Activated naive CD8-positive, alpha-beta T cell (primary cell): ENCODE measurements at regions not wholly inside any gene's neighbourhood (a gene's known extent, or its start where the extent isn't known, plus 50 kb on each side); places are given as distances from the start of the nearest gene placed in this dataset.
"Not testable (repeated sequence)": the region's sequence is repeated elsewhere in the genome, so short reads cannot be mapped to it uniquely, and the experiment has no call there.

ENCODE experiments used
- H3K27ac Mint-ChIP-seq: one replicate; pipeline ENCODE4 v1.8.0; 2021; ENCODE audit warnings: mixed read lengths
- H3K27me3 Mint-ChIP-seq: one replicate; pipeline ENCODE4 v1.8.0; 2021; ENCODE audit warnings: mixed read lengths
- H3K36me3 Mint-ChIP-seq: one replicate; pipeline ENCODE4 v1.8.0; 2021; ENCODE audit warnings: mixed read lengths
- H3K4me1 Mint-ChIP-seq: one replicate; pipeline ENCODE4 v1.8.0; 2021; ENCODE audit warnings: low read depth, mixed read lengths
- H3K4me3 Mint-ChIP-seq: one replicate; pipeline ENCODE4 v1.8.0; 2021; ENCODE audit warnings: mild to moderate bottlenecking, mixed read lengths
- H3K9me3 Mint-ChIP-seq: one replicate; pipeline ENCODE4 v1.8.0; 2021; ENCODE audit warnings: low read depth, mixed read lengths

DNA sequence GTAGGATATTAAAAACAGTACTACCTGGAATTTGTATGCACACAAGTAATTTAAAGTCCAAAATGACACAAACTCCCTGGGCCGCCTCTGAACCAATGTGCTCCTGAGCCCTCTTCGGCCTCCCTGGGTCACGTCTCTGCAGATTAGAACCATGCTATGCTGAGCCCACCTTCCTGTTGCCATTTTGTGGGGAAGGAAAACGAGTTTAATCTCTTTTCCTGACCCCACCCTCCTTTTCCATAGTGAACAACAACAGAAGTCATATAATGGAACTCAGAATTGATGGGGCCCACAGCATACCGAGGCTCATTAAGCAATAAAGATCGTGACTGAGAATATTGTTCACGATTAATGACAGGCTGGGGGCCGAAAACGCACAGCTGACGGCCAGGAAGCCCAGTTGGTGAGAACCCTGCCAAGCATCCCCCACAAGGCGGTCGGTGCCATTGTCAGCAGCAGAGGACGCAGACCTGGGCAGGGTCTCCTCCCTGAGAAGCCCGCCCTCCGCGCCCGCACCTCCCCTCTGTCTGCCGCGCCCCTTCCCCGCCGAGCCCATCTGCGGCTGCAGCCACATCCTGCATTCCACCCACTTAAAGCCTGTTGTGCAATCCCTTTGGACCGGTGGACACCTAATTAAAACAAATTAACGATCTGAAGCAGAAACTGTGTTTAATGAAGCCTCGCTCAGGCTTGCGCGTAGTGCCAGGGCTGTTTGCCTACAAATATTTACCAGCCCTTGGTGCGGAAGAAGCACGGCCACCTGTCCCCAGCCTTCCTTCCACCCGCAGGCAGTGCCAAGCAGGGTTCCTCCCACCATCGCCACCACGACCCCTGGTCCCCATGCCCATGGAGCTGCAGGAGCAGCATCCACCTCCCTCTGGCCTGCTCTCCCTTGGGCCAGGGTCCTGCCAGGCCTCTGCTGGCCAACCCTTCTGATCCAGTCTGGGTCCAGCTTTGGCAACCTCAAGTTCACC lies 68.1 kb downstream of the DLL1 start:
- Mint-ChIP-seq H3K4me1 (peaks cover 19% of the 10 kb centered on the region), H3K27ac (no peak overlapping the region), H3K36me3 (no peaks in the 10 kb centered on the region), H3K9me3 (no peaks in the 10 kb centered on the region), H3K27me3 (no peaks in the 10 kb centered on the region), H3K4me3 (peak overlapping the region; percentile 23)

DNA sequence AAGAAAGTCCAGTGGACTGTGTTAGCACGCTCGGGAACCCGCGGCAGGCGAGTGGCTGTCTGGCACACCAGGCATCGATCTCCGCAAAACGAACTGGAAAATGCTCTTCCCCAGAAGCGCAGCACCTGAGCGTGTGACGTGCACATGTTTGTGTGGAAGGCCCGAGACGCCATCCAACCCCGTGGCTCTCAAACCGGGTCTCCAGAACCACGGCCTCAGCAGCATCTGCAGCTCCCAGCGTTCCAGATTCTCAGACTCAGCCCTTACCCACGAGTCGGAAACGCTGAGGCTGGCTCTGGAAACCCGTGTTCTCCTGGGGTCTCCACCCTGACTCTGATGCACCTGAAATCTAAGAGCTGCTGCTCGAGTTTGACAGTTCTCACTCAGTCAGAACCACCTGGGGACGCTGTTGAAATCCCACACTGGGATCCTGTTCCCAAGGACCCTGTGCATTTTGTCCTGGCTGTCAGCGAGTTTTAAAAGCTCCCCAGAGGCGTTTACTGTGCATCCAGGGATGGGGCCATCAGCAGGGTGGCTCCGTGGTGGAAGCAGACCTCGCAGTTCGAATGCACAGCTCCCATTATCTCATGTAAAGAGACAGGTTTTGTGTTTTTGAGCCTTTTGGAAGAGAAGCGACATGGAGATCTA lies 69.0 kb downstream of the DLL1 start:
- Mint-ChIP-seq H3K4me3 (no peak overlapping the region), H3K9me3 (no peaks in the 10 kb centered on the region), H3K27ac (no peak overlapping the region), H3K4me1 (peaks cover 19% of the 10 kb centered on the region), H3K27me3 (no peaks in the 10 kb centered on the region), H3K36me3 (no peaks in the 10 kb centered on the region)

DNA sequence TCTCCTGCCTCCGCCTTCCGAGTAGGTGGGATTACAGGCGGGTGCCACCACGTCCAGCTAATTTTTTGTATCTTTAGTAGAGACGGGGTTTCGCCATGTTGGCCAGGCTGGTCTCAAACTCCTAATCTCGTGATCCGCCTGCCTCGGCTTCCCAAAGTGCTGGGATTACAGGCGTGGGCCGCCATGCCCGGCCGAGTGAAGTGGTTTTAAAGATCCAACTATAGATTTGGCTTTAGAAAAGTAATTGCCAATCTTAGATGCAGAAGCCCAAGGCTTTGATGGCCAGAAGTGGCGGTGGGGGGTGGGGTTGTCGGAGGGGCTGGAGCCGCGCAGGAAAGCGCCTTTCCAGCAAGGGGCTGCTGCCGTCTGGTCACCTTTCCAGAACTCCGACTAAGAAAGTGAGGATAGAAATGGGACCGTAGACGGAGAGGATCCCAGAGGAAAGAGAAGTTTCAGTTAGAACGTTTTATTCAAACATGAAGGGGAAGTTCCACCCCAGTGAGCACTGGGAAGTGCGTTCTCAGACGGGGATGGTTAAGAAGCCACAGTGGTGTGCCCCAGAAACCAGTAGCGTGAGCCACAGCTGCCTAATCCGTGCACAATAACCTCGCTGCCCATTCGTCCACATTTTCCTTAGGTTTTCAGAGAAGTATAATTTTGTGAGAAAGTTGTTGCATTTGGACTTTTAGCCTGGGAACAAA lies 69.7 kb downstream of the DLL1 start:
- Mint-ChIP-seq H3K9me3 (no peaks in the 10 kb centered on the region), H3K36me3 (no peaks in the 10 kb centered on the region), H3K27me3 (no peaks in the 10 kb centered on the region), H3K4me1 (peaks cover 19% of the 10 kb centered on the region), H3K27ac (no peak overlapping the region), H3K4me3 (no peak overlapping the region)

DNA sequence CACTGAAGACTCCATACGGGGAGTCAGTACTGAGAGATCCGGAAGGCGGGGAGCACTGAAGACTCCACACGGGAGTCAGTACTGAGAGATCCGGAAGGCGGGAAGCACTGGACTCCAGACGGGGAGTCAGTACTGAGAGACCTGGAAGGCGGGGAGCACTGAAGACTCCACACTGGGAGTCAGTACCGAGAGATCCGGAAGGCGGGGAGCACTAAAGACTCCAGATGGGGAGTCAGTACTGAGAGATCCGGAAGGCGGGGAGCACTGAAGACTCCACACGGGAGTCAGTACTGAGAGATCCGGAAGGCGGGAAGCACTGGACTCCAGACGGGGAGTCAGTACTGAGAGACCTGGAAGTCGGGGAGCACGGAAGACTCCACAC lies 77.2 kb downstream of the DLL1 start:
- H3K9me3 Mint-ChIP-seq, H3K4me3 Mint-ChIP-seq, H3K36me3 Mint-ChIP-seq, H3K27me3 Mint-ChIP-seq, H3K27ac Mint-ChIP-seq, H3K4me1 Mint-ChIP-seq: not testable (repeated sequence)

DNA sequence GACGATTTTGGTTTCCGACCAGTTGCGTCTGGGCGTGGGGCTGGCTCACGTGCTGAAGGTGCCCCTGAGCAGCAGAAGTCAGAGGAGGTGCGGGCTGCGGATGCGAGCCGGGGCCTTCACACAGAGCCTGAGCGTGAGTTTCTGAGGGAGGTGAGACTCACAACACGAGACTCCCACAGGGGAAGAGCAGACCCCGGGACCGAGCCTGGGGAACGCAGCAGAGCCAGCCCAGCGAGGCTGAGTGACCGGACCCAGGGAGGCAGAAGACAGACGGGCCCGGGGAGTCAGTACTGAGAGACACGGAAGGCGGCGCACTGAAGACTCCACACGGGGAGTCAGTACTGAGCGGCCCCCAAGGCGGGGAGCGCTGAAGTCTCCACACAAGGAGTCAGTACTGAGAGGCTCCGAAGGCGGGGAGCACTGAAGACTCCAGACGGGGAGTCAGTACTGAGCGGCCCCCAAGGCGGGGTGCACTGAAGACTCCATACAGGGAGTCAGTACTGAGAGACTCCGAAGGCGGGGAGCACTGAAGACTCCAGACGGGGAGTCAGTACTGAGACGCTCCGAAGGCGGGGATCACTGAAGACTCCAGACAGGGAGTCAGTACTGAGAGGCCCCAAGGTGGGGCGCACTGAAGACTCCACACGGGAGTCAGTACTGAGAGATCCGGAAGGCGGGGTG lies 77.8 kb downstream of the DLL1 start:
- Mint-ChIP-seq H3K4me3 (no peak overlapping the region), H3K4me1 (peaks cover 2% of the 10 kb centered on the region), H3K9me3 (no peaks in the 10 kb centered on the region), H3K27ac (no peak overlapping the region), H3K27me3 (peaks cover 2% of the 10 kb centered on the region), H3K36me3 (no peaks in the 10 kb centered on the region)

DNA sequence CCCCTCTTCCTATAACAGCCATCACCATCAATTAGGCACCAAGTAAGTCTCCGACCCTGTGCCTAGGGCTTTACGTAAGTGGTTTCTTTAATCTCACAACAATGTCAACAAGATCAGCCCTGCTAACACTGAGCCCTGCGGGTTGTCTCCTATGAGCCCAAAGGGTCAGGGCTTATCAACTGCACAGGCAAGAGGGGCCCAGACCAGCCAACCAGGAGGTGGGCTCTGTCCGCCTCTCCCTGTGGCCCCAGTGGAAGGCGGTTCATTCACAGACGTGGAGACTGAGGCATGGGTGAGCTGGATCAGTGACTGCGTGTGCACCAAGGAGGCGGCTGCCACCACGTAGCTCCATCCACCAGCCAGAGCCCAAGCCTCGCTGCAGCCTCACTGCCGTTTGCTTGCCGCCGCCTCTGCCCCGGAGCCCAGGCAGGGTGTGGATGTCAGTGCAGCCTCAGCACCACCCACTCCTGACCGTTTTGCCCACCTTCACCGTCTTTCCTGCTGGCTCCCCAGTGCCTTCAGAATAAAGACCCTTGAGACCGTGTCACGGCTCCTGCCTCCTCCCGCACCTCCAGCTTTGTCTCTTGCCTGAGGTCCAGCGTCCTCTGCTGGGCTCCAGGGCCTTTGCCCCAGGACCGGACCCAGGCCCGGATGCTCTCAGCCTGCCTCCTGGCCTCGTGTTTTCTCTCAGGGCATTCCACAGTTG lies 78.7 kb downstream of the DLL1 start:
- Mint-ChIP-seq H3K4me3 (no peak overlapping the region), H3K27ac (no peak overlapping the region), H3K9me3 (no peaks in the 10 kb centered on the region), H3K27me3 (peaks cover 2% of the 10 kb centered on the region), H3K36me3 (no peaks in the 10 kb centered on the region), H3K4me1 (peaks cover 2% of the 10 kb centered on the region)

DNA sequence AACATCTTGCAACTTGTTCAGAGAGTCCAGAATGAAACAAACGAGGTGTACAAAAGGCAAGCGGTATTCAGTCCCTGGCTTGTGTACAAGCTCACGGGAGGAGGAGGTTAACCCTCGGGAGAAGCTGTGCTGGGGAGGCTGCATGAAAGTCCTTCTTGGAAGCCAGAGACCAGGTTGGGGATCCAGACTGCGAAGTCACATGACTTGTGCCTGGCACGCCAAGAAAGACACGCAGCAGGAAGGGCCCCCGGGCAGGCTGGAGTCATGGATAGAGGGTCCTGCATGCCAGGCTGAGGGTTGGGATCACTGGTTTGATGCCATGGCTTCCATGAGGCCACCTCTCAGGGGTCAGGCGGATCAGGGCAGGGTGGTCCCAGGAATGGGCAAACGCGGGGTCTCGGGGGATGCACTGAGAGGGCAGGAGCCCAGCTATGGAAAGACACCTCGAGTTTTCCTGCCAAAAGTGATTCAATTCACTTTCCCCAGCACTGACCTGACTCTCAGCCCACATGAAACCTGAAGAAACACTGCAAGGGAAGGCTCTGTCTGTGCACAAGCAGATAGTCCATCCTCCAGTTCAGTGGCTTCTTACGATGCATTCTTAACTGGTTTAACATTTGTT lies 79.4 kb downstream of the DLL1 start:
- Mint-ChIP-seq H3K36me3 (no peaks in the 10 kb centered on the region), H3K4me1 (peaks cover 2% of the 10 kb centered on the region), H3K27me3 (peaks cover 2% of the 10 kb centered on the region), H3K4me3 (no peak overlapping the region), H3K9me3 (no peaks in the 10 kb centered on the region), H3K27ac (no peak overlapping the region)

DNA sequence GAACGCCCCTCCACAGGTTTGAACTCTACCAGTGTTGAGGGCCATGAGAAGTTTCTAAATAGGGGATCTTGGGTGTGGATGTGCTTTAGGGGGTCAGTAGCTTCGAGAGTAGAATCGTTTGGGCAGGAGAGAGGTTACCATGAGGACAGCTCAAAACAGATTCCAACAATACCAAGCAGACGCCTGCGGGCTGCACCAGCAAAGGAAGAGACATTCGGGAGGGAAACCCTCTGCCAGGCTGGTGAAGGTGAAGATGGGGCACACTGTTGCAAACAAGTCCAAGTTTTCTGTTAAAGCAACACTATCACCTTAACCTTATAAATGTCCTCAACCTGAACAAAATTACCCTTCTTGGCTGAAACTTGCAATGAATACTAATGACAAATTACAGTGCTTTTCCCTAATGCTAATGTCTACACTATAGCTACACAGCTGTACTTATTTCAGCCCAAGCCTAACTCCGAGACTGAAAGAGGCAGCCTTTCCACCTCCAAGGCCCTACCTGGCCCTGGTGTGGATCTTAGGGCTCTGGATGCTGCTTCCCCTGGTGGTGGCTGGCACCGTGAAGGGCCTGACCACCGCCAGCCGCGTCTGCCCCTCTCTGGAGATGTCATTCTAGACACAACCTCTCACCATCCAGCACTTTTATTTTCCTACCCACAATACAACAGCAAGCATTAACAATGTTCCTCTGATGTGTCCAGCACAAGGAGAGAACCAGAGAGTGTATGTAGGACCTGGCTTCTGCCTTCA lies 80.1 kb downstream of the DLL1 start:
- Mint-ChIP-seq H3K9me3 (no peaks in the 10 kb centered on the region), H3K4me3 (no peak overlapping the region), H3K36me3 (no peaks in the 10 kb centered on the region), H3K27me3 (peaks cover 2% of the 10 kb centered on the region), H3K27ac (no peak overlapping the region), H3K4me1 (peaks cover 2% of the 10 kb centered on the region)

DNA sequence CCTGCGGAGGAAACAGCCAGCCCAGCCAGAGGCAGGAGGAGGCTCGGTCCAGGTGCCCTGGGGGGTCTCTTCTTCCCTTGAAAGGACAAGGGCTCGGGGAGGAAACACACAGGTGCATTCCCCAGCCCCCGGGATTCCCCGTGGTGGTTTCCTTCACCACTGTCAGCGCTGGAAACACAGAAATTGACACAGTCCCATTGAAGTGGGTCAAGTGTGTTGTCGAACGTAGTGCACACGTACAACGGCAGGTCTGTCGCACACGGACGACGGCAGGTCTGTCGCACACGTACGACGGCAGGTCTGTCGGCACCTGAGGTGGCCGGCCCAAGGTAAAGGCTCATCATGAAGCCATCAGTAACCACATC lies 80.9 kb downstream of the DLL1 start:
- H3K27ac Mint-ChIP-seq, result no peak overlapping the region
- H3K27me3 Mint-ChIP-seq, result peaks cover 2% of the 10 kb centered on the region
- H3K36me3 Mint-ChIP-seq, result no peaks in the 10 kb centered on the region
- no peaks in the 10 kb centered on the region for H3K9me3 Mint-ChIP-seq
- peaks cover 2% of the 10 kb centered on the region for H3K4me1 Mint-ChIP-seq
- no peak overlapping the region for H3K4me3 Mint-ChIP-seq

DNA sequence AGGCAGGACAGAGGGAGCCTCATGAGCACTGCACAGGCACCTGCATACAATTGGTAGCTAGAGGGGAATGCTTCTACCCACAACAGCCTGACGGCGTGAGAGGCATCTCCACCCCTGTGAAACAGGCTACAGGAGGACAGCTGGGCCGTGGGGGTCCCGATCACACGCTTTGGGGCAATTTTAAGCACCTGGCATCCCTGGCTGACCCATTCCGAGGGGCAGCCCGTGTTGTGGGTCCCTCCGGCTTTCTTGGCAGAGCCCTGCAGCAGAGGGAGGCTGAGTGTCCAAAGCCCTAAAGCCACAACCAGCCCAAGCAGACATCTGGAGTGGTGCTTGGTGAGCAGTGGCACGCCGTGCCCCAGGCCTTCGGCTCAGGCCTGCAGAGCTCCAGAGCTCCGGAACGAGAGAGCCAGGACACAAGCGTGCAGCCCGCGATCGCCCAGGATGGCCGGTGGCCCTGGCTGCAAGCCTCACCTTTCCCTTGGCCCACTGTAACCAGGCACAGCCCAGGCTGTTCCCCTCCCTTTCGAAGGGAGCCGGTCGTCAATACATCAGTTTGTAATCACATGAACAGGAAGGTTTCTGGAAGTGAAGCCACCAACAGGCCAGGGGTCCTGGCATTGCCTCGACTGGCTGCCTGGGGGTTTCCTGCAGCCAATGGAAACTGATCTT lies 81.4 kb downstream of the DLL1 start:
- peaks cover 2% of the 10 kb centered on the region for H3K4me1 Mint-ChIP-seq
- no peaks in the 10 kb centered on the region for H3K36me3 Mint-ChIP-seq
- no peak overlapping the region for H3K4me3 Mint-ChIP-seq
- H3K27me3 Mint-ChIP-seq, result peaks cover 2% of the 10 kb centered on the region
- no peak overlapping the region for H3K27ac Mint-ChIP-seq
- H3K9me3 Mint-ChIP-seq, result peaks cover under 1% of the 10 kb centered on the region

DNA sequence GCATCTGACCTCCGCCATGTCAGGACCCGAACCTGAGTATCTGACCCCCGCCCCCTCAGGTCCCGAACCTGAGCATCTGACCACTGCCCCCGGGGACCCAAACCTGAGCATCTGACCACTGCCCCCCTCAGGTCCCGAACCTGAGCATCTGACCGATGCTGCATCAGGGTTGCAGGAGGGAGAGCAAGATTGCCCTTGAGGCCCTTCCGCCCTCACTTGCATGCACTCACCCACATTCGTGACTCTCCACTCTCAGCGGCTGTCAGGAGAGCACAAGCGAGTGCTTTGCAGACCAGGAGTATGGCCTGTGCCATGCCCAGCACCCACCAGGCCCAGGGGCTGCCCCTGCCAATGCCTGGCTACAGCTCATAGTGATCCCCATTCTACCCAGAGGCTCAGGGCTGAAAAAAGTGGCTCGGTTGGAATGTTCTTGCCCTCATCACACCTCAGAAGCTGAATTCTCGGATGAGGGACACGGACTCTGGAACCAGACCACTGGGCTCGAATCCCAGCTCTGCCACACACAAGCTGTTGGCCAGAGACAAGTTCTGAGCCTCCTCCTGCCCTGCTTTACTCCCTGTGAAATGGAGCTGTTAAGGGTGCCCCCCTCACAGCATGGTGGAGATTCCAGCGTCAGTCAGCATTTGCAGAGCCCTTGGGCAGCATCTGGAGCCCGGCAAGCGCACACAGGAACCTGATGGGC lies 82.1 kb downstream of the DLL1 start:
- H3K27me3 Mint-ChIP-seq, result peaks cover 2% of the 10 kb centered on the region
- H3K4me1 Mint-ChIP-seq, result peaks cover 2% of the 10 kb centered on the region
- H3K4me3 Mint-ChIP-seq, result no peak overlapping the region
- no peak overlapping the region for H3K27ac Mint-ChIP-seq
- no peaks in the 10 kb centered on the region for H3K36me3 Mint-ChIP-seq
- peaks cover 7% of the 10 kb centered on the region for H3K9me3 Mint-ChIP-seq

DNA sequence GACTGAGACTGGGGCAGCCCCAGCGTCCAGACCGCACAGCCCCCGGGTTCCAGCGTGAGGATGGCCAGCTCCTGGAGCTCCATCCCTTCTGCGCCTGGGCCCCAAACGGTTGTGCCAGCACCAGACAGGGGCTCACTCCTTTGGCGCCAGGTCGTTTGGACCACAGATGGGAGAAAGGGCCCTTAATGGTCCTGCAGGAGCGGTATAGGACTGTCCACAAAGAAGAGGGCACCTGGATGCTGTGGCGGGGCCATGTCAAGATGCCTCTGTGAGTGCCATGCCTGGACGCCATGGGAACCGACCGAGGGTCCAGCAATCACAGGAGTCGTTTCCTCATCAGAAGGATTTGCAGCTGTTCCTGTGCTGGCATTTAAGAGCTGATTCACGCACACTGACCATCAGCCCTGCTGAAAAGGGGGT lies 82.7 kb downstream of the DLL1 start:
- H3K9me3 Mint-ChIP-seq, result peaks cover 7% of the 10 kb centered on the region
- H3K36me3 Mint-ChIP-seq, result no peaks in the 10 kb centered on the region
- no peak overlapping the region for H3K27ac Mint-ChIP-seq
- no peak overlapping the region for H3K4me3 Mint-ChIP-seq
- H3K4me1 Mint-ChIP-seq, result peaks cover 2% of the 10 kb centered on the region
- H3K27me3 Mint-ChIP-seq, result peaks cover 2% of the 10 kb centered on the region
